ENCODE measurements at regions not wholly inside any gene's neighbourhood (a gene's known extent, or its start where the extent isn't known, plus 50 kb on each side); places are given as distances from the start of the nearest gene placed in this dataset.

DNA sequence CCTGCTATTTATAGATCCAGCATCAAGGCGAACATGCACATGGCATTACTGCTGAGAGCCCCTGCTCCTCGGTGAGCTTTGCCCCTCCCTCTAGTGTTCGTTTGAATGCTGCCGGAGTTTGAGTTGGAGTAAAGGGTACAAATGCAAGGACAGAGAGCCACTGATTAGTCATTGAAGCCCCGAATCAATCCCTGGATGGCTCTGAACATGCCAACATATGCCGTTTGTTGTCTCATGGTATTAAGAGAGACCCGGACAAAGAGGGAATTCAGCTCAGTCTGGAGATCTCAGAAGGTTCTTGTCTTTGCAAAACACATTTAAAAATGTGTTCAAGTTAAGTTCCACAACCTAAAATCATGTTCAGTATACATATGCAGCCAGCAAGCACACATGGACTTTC, 789.2 kb upstream of the NR2F2 start:
- DNase-seq: no peak

DNA sequence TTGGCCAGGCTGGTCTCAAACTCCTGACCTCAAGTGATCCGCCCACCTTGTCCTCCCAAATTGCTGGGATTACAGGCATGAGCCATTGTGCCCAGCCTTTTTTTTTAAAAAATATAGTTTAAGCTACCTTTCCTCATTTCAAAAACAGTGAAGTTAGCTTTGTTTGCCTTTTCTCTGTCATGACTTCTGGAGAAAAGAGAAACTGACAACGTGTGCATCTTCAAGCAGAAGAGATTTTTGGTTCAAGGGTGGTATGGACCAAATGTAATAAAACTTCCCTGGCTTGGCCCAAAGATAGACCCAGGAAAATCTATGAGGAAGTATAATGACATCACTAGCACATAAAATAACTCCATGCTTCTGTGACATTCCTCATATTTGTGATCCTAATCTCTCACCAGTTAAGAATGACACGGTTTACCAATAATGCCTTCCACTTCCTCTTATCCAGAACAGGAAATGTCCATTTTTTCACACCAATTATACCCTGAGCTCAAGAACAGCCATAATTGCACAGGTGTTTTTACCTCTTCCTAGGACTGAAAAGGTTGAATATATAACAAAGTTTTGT, 781.2 kb upstream of the NR2F2 start:
- no peak for DNase-seq

GRCh38 chr15:95550702-95551101, 779.8 kb upstream of the NR2F2 start:
- no peak for DNase-seq

DNA sequence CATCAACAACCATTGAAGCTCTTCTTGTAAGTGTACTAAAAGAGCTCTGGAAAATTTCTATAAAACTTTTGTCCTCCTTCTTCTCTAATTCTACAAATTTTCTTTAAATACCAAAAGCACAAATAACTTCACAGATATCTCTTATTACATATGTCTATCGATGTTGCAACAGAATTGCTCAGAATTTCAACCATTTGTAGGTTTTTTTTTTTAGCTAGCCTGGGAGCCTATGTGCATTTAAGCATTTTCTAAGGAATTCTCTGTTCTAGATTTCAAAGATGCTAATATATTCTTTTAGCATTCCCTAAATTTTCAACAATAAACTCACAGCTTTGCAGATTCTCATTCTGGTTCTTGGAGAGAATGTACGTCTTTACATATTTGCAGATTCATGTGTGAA, 774.3 kb upstream of the NR2F2 start:
- no peak for DNase-seq

- DNase-seq: no peak
Measured at GRCh38 chr15:95556866-95557225, 773.7 kb upstream of the NR2F2 start.

- no peak for DNase-seq
Measured at GRCh38 chr15:95557226-95558046, 773.1 kb upstream of the NR2F2 start.

DNA sequence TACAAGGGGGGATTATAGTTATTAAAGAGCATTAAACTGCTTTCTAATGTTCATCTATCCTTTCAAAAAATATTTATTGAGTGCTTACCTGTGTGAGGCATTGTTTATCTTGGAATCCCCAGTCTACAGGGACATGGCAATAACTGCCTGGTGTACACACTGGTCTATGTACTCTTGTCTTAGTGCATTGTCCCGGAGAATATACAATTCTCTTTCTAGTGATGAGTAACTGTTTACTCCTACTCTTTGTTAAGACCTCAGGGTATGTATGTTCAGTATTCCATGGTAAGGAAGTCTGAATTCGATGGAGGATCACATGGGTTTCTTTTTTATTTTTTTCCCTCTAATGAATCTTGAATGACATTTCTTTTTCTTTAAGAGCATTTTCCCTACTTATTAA, 772.4 kb upstream of the NR2F2 start:
- DNase-seq: no peak

DNA sequence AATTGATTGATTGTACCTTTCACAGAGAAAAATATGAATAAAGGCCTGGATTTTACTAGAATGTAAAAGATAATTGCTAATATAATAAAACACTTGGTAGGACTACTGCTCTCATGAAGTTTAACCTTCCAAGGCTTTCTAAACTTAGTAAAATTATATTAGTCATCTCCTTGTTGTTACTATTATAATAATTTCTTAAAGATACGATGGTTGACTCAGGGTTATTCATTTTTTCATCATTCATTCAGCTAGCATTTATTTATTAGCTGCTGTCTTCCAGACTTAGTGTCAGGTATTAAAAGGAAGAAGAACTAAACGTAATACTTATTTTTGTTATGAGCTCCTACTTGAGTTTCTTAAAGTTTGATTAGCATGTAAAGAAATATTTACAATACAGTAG, 771.6 kb upstream of the NR2F2 start:
- no peak for DNase-seq

DNA sequence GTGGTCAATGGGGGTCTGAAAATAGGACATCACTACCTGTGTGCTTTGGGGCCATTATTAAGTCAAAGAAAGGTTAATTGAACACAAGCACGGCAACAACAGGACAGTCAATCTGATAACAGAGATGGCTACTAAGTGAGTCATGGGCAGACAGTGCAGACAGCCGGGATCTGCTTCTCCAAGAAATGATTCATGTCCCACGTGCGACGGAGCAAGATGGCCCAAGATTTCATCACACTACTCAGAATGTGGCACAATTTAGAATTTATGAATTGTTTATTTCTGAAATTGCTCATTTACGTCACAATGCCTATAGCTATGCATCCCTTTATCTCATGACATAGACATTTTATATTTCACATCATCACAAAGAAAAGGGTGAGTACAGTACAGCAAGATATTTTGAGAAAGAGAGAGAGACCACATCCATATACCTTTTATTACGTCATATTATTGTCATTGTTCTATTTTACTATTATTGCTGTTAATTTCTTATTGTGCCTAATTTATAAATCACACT, 770.6 kb upstream of the NR2F2 start:
- no peak for DNase-seq

GRCh38 chr15:95561463-95561862, 769.0 kb upstream of the NR2F2 start:
- no peak for DNase-seq

DNA sequence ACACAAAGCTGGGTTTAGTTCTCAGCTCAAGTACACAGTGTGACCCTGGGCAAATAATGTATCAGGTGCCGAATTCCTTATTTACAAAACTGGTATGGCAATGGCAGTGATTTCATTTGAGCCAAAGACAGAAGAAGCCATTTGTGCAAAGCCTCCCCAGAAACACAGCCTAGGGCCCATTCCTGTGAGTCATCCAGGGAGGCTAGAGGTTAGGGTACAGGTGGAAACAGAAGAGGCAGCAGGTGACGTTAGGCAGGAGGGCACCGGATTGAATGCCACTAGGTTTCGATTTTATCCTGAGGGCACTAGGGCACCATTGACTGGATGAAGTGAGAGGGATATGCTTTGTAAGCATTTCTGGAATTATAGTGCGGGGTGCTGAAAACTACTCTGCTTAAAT, 766.9 kb upstream of the NR2F2 start:
- DNase-seq: no peak

GRCh38 chr15:95565016-95565600, 765.4 kb upstream of the NR2F2 start:
- no peak for DNase-seq

DNA sequence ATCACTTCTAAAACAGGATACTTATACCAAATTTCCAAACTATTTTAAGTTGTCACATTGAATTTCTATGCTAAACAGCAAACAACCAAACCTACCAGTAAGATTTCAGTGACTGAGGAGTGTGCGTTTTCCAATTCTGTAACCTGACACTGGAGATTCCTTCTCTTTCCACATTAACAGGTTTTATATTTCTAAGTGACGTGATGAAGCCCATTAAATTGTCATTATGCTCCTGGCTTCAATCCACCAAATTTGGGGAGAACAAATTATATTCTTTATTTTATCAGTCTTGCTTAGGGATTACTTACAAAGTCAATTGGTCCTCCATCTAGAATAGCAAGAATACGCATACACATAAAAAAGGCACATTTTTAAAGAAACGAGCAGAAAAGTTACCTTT, 764.8 kb upstream of the NR2F2 start:
- DNase-seq: no peak

DNA sequence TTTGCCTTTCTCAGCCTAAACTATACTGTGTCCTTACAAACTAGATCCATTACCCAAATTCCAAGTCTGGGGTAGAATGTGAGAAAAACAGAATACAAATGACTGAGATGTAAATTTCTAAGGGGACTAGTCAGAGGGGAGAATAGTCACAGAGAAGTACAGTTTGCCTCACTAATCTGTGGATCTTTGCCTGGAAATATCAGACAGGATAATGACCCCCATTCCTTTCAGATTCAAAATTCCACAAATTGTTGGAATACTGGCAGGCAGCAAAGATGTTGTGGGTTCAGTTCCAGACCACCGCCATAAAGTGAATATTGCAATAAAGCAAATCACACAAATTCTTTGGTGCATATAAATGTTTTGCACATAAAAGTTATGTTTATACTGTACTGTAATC, 762.8 kb upstream of the NR2F2 start:
- DNase-seq: no peak

DNA sequence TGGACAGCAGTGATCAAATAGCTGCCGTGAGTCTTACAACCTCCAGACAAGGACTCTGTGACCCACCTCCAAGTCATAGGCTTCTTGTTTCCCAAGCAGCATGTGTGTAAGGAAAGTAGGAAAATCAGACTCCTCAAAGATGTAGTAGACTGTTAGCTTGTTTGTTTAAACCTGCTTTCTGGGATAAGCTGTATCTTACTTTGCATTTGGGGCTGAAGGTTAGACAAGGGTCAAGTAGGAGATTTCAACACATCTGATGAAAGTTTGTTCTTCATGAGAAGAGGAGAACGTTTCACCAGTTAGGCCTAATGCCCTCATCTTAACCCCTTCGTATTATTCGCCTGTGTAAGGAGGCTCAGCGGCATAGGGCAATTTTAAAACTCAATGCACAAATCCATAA, 756.4 kb upstream of the NR2F2 start:
- DNase-seq: no peak

DNA sequence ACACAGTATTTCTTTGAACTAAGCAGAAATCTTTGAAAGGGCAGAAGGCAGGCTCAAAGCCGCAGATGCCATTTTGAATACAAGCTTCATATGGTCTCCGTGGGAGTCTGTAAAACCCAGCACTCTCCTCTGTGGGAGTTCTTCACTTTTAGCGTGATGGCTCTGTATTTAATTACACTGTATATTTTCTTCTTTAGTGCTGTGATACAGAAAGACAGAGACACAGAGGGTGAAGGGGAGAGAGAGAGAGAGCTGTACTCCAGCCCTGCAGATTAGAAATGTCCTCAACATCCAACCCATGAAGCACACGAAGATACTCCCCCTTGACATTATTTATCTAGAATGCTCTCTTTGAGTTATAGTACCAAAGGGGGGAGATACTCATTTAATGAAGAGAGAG, 752.6 kb upstream of the NR2F2 start:
- no peak for DNase-seq

GRCh38 chr15:95580121-95580520, 750.4 kb upstream of the NR2F2 start:
- DNase-seq: no peak

- no peak for DNase-seq
Measured at GRCh38 chr15:95581595-95581994, 748.9 kb upstream of the NR2F2 start.

DNA sequence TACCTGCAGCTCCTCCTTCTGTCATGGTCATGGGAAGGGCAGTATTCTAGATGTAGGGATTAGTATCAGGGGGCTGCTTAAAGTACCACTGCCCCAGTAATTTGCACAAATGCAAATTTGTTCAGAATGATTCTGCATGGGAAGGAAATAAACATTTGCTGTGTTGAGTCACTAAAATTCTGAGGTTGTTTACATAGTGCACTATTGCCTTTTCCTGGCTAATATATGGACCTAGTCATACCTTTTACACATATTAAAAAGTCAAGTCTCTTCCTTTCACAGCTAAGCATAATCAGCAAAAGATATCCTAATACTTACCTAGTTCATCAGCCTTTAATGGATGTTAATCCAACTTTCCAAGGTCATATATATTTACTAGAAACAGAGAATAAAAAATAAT, 746.4 kb upstream of the NR2F2 start:
- no peak for DNase-seq

DNA sequence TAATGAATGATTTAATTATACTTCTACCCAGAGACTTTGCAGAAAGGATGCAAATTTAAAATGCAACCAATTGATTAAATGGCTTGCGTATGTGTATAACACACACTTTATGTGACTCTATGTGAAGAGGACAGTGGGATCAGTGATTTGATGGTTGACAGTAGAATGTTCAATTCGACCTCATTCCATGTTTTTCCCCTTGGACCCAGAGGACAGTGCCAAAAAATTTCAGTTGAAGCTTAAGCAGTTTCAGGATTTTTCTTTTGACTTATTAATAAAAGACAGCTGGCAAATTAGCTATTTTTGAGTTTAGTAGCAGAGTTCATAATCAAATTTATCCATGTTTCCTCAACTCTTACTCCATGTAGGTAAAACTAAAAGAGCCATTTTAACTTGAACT, 742.4 kb upstream of the NR2F2 start:
- DNase-seq: no peak

- no peak for DNase-seq
Measured at GRCh38 chr15:95590533-95591044, 739.9 kb upstream of the NR2F2 start.

DNA sequence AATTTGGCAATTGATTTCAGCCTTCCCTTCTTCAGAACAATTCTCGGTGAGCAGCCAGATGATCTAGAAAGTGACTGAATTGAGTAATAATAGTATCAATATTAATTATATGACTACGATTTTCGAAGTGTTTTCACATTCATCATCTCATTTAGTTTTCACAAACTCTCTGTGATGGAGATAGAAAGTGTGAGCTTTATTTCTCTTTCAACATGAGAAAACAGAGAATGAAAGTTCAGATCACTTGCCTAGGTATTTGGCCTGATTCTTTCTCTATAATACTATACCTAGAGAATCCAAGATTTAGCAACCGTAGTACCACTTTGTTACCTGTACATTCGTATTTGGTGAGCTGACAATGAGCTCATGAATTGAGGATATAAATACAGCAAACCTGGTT, 739.2 kb upstream of the NR2F2 start:
- no peak for DNase-seq

DNA sequence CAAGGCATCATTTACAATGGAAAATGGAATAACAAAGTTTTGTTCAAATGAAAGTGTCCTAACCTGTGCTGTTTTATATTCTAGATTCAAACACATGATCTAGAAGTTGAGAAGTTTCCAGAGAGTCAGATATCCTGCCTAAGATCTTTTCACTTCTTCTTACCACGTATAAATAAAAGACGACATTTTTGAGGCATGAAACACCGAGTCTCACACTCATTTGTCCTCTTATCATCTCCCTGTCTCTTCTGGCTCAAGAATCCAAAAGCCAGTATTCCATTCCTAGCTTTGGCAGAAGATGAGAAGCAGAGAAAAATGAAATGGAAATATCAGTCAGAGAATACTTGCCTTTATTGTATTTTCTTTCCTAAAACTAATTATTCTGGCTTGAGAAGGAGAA, 738.6 kb upstream of the NR2F2 start:
- no peak for DNase-seq

DNA sequence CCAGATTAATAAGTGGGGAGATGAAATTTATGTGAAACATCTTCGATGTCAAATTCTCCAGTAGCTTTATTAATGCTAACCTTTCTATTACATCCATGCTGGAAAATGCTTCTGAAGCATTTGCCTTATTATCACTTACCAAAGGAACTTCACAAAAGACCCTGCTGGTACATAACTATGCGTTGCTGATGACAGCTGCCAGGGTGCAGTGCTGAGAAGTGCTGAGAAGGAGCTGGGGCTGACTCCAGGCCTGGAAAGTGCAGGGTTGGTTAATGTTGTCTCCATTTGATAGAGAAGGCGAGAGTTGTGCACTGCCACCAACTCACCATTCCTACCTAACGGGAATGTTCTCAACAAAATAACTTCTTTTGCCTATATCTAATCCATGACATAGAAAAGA, 736.0 kb upstream of the NR2F2 start:
- no peak for DNase-seq

All from NCI-H2029 (cell line).